A549 (cell line): ENCODE measurements at regions not wholly inside any gene's neighbourhood (a gene's known extent, or its start where the extent isn't known, plus 50 kb on each side); places are given as distances from the start of the nearest gene placed in this dataset.

Source experiments
- ATAC-seq, 2 experiments: fragments of 200-7000 bp in 1 of 2; fragments of >200 bp in 1 of 2; cut with Nextera tagmentation in 1 of 2; cut with Tn5 transposase in 1 of 2; 3 replicates each; pipeline versions ENCODE4 v1.8.0 to v1.9.1; 2018 to 2020; ENCODE audit warnings: mild to moderate bottlenecking in 1 of 2, moderate library complexity in 1 of 2
- CTCF ChIA-PET: fragments of 300-600 bp; sonication (Branson Sonifier 250); formaldehyde crosslinking; extraction: SDS; loops from one replicate; lab custom pipeline; 2021; ENCODE audit warnings: antibody characterized with exemption, inconsistent platforms; lab: Yijun Ruan, JAX
- POLR2A ChIA-PET: fragments of 350-600 bp; formaldehyde crosslinking; extraction: SDS; loops from one replicate; lab custom pipeline; 2021; ENCODE audit warnings: antibody characterized with exemption, inconsistent platforms; lab: Yijun Ruan, JAX
- DNase-seq, 2 experiments: peaks; one replicate each; pipeline versions ENCODE4 v3.0.0 to v3.0.0-alpha.2; 2011 to 2016; ENCODE audit warnings: low read depth in 1 of 2, low spot score in 1 of 2
- FAIRE-seq: peaks from 2 replicates; lab custom pipeline; 2011; peaks lifted over from hg19 to GRCh38; lab: Jason Lieb, UNC
- H3K27ac ChIP-seq, 2 experiments: fragments of >200 bp; sonication (Bioruptor Twin); formaldehyde crosslinking; 3 replicates each; pipeline ENCODE4 v1.5.1; 2016 to 2017
- H3K4me1 ChIP-seq: fragments of >200 bp; sonication (Bioruptor Twin); formaldehyde crosslinking; 3 replicates; pipeline ENCODE4 v1.6.1; 2016
- H3K4me2 ChIP-seq: fragments of >200 bp; sonication (Bioruptor Twin); formaldehyde crosslinking; 3 replicates; pipeline ENCODE4 v1.6.1; 2016
- H3K4me3 ChIP-seq: fragments of >200 bp; sonication (Bioruptor Twin); formaldehyde crosslinking; 3 replicates; pipeline ENCODE4 v1.5.1; 2016
- H3K9me3 ChIP-seq: fragments of >200 bp; sonication (Bioruptor Twin); formaldehyde crosslinking; 3 replicates; pipeline ENCODE4 v1.6.1; 2016
- BCL3 ChIP-seq: fragments of >200 bp; sonication (Bioruptor Twin); formaldehyde crosslinking; IDR thresholded peaks from 3 replicates; pipeline ENCODE4 v1.6.1; 2016
- BHLHE40 ChIP-seq: IDR thresholded peaks from 2 replicates; pipeline ENCODE4 v1.6.1; 2012; ENCODE audit warnings: low read depth, low read length, inconsistent platforms
- CBX8 ChIP-seq: fragments of 200-600 bp; sonication (generic); IDR thresholded peaks from 2 replicates; pipeline ENCODE4 v1.6.1; 2016
- CHD4 ChIP-seq: fragments of 200-600 bp; sonication (generic); IDR thresholded peaks from 2 replicates; pipeline ENCODE4 v1.6.1; 2016; ENCODE audit warnings: antibody characterized with exemption, mild to moderate bottlenecking, borderline replicate concordance
- ESRRA ChIP-seq: fragments of 150-350 bp; IDR thresholded peaks from 2 replicates; pipeline ENCODE4 v1.6.1; 2014; ENCODE audit warnings: mild to moderate bottlenecking, low read length, borderline replicate concordance
- FOSB ChIP-seq: fragments of 250-450 bp; sonication (Bioruptor Pico); IDR thresholded peaks from 2 replicates; pipeline ENCODE4 v1.5.0; 2020; ENCODE audit warnings: mild to moderate bottlenecking, moderate library complexity
- FOXS1 ChIP-seq: fragments of 250-450 bp; sonication (Bioruptor Pico); IDR thresholded peaks from 2 replicates; pipeline ENCODE4 v1.5.0; 2020; ENCODE audit warnings: mild to moderate bottlenecking, moderate library complexity
- HDAC2 ChIP-seq: fragments of 200-600 bp; sonication (generic); IDR thresholded peaks from 2 replicates; pipeline ENCODE4 v1.6.1; 2016
- HEYL ChIP-seq: fragments of 250-450 bp; sonication (Bioruptor Pico); IDR thresholded peaks from 2 replicates; pipeline ENCODE4 v1.8.0; 2021; ENCODE audit warnings: mild to moderate bottlenecking, moderate library complexity
- HOXA7 ChIP-seq: fragments of 250-450 bp; sonication (Bioruptor Pico); IDR thresholded peaks from 2 replicates; pipeline ENCODE4 v1.5.0; 2020; ENCODE audit warnings: mild to moderate bottlenecking, moderate library complexity
- HOXB13 ChIP-seq: fragments of 250-450 bp; sonication (Bioruptor Pico); IDR thresholded peaks from 2 replicates; pipeline ENCODE4 v1.5.0; 2020; ENCODE audit warnings: low read depth, mild to moderate bottlenecking, moderate library complexity
- KDM5A ChIP-seq: fragments of 200-600 bp; sonication (generic); IDR thresholded peaks from 2 replicates; pipeline ENCODE4 v1.6.1; 2016; ENCODE audit warnings: antibody characterized with exemption, mild to moderate bottlenecking
- MAX ChIP-seq: IDR thresholded peaks from 2 replicates; pipeline ENCODE4 v1.6.1; 2012
- MAZ ChIP-seq: fragments of 150-350 bp; IDR thresholded peaks from 2 replicates; pipeline ENCODE4 v1.6.1; 2014; ENCODE audit warnings: antibody characterized with exemption, low read depth, low read length, borderline replicate concordance
- MYC ChIP-seq: IDR thresholded peaks from 2 replicates; pipeline ENCODE4 v1.6.1; 2012; ENCODE audit warnings: mild to moderate bottlenecking, inconsistent platforms, low read length, improper control_type of control experiment, borderline replicate concordance
- POLR2AphosphoS2 ChIP-seq: conservative IDR thresholded peaks from 2 replicates; pipeline ENCODE4 v1.6.1; 2012; ENCODE audit warnings: low read length, improper control_type of control experiment, inconsistent platforms
- REST ChIP-seq: fragments of 200-600 bp; sonication (generic); IDR thresholded peaks from 2 replicates; pipeline ENCODE4 v1.6.1; 2016; ENCODE audit warnings: antibody characterized with exemption, mild to moderate bottlenecking, moderate library complexity
- TP53 ChIP-seq: fragments of 250-450 bp; sonication (Bioruptor Pico); IDR thresholded peaks from 2 replicates; pipeline ENCODE4 v1.5.0; 2021; ENCODE audit warnings: mild to moderate bottlenecking, moderate library complexity
- ZSCAN20 ChIP-seq: fragments of 250-450 bp; sonication (Bioruptor Pico); IDR thresholded peaks from 2 replicates; pipeline ENCODE4 v1.8.0; 2022; ENCODE audit warnings: mild to moderate bottlenecking, moderate library complexity
- WGBS: methylation state at CpG from one replicate; pipeline ENCODE4 v1.1.6; 2017; ENCODE audit errors: missing lambda C conversion rate; 5-methylcytosine and 5-hydroxymethylcytosine counted together

GRCh38 chr18:67997496-67997895 lies 481.0 kb upstream of the DSEL start:
- ChIA-PET POLR2A (no interaction called here), CTCF (no interaction called here)
- H3K4me3 ChIP-seq = no peak overlapping the region
- H3K4me2 ChIP-seq = no peak overlapping the region
- H3K4me1 ChIP-seq = no peaks in the 10 kb centered on the region
- 30% methylated on average over 5 of the region's 5 CpGs for WGBS
- FAIRE-seq = no peak
- TF ChIP-seq HDAC2 (no peak), HOXB13 (CRISPR knock-in tag) (no peak), POLR2AphosphoS2 (no peak), HOXA7 (no peak), CBX8 (no peak)
- H3K9me3 ChIP-seq = no peaks in the 10 kb centered on the region
- no peak for DNase-seq
- no peak overlapping the region for H3K27ac ChIP-seq
- no peak for ATAC-seq

GRCh38 chr18:67995769-67996168 lies 479.2 kb upstream of the DSEL start:
- Histone ChIP-seq H3K4me1 (no peaks in the 10 kb centered on the region), H3K4me2 (no peak overlapping the region), H3K4me3 (no peak overlapping the region), H3K9me3 (no peaks in the 10 kb centered on the region), H3K27ac (no peak overlapping the region)
- DNase-seq = no peak
- FAIRE-seq = no peak
- ChIA-PET POLR2A (no interaction called here), CTCF (no interaction called here)
- no peak for TF ChIP-seq KDM5A
- TF ChIP-seq BHLHE40 = no peak
- no peak for TF ChIP-seq CHD4
- TF ChIP-seq HEYL = no peak
- WGBS = 19% methylated on average over 3 of the region's 3 CpGs
- no peak for ATAC-seq

GRCh38 chr18:67980241-67980640 lies 463.7 kb upstream of the DSEL start:
- 9% methylated on average over 2 of the region's 2 CpGs for WGBS
- POLR2A ChIA-PET = no interaction called here
- ATAC-seq (no peak), DNase-seq (no peak), FAIRE-seq (no peak)
- H3K4me2 ChIP-seq = no peak overlapping the region
- no peaks in the 10 kb centered on the region for H3K4me1 ChIP-seq
- H3K9me3 ChIP-seq = no peaks in the 10 kb centered on the region
- H3K4me3 ChIP-seq = no peak overlapping the region
- CTCF ChIA-PET = no interaction called here
- no peak for TF ChIP-seq HOXA7
- TF ChIP-seq KDM5A = no peak
- no peak for TF ChIP-seq CBX8
- no peak for TF ChIP-seq BCL3
- no peak for TF ChIP-seq HEYL
- no peak overlapping the region for H3K27ac ChIP-seq

GRCh38 chr18:67977067-67977616 lies 460.6 kb upstream of the DSEL start:
- WGBS = 26% methylated on average over 7 of the region's 7 CpGs
- Histone ChIP-seq H3K4me3 (no peak overlapping the region), H3K27ac (no peak overlapping the region), H3K9me3 (no peaks in the 10 kb centered on the region), H3K4me2 (no peak overlapping the region), H3K4me1 (no peaks in the 10 kb centered on the region)
- ChIA-PET CTCF (no interaction called here), POLR2A (no interaction called here)
- no peak for DNase-seq
- no peak for TF ChIP-seq KDM5A
- TF ChIP-seq MAZ = no peak
- TF ChIP-seq ZSCAN20 (CRISPR knock-in tag) = no peak
- no peak for TF ChIP-seq ESRRA
- TF ChIP-seq BCL3 = no peak
- TF ChIP-seq FOXS1 (CRISPR knock-in tag) = no peak
- TF ChIP-seq MYC = no peak
- TF ChIP-seq MAX = no peak
- no peak for TF ChIP-seq TP53
- TF ChIP-seq REST = no peak
- no peak for TF ChIP-seq FOSB (CRISPR knock-in tag)
- no peak for ATAC-seq
- no peak for FAIRE-seq
